ENCODE measurements at regions not wholly inside any gene's neighbourhood (a gene's known extent, or its start where the extent isn't known, plus 50 kb on each side); places are given as distances from the start of the nearest gene placed in this dataset.

GRCh38 chr1:29634746-29635335 is 398.5 kb downstream of the PTPRU start:
- intact Hi-C loops (cut with DNase I), result no loop called here
- ATAC-seq (no peak), DNase-seq (ENCODE audit: missing footprints) (no peak)

- DNase-seq (ENCODE audit: missing footprints) (no peak), ATAC-seq (no peak)
- intact Hi-C loops (cut with DNase I), result no loop called here
Measured at GRCh38 chr1:29634324-29634723, 398.0 kb downstream of the PTPRU start.

GRCh38 chr1:29633771-29634170 is 397.4 kb downstream of the PTPRU start:
- no peak for DNase-seq (ENCODE audit: missing footprints)
- intact Hi-C loops (cut with DNase I), result no loop called here
- no peak for ATAC-seq

GRCh38 chr1:29632806-29633615 is 396.7 kb downstream of the PTPRU start:
- ATAC-seq, result no peak
- DNase-seq (ENCODE audit: missing footprints), result no peak
- intact Hi-C loops (cut with DNase I), result no loop called here

DNA sequence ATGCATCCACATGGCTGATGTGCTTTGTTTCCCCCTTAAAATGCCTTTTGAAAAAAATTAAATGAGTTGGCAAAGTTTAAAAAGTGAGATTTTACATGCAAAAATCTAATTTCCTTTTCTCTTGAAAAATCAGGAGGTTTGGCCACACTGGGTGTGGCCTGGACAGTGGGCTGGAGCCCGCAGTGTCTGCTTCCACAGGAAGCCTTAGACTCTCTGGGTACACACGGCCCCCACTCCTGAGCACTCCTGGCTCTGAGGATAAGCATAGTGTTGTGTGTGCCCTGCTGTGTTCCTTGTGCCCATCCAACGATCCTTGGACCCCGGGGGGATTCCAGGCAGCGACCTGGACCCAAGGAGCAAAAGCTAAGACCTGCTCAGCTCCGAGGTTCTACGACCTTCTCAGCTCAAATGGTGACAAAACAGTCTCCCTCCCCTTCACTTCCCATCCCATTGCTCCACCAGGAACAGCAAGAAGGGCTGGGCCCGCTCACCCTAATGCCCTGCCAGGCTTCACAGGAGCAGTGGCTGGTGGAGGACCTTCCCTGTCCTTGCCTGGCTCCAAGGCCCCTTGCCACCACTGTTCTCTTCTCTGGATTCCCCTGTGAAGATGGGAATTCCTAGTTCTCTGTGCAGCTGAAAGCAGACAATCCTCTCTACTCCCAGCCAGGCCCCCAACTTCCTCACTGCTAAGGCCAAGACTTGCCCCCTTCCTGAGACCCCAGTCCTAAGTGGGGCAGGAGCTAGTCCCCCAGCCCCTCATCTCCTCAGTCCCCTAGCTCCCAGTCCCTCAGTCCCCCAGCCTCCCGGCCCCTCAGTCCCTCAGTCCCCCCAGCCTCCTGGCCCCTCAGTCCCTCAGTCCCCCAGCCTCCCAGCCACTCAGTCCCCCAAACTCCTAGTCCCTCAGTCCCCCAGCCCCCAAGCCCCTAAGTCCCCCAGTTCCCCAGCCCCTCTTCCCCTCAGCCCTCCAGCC is 395.8 kb downstream of the PTPRU start:
- ATAC-seq, result no peak
- DNase-seq (ENCODE audit: missing footprints), result no peak
- intact Hi-C loops (cut with DNase I), result no loop called here

GRCh38 chr1:29631361-29631760 is 395.0 kb downstream of the PTPRU start:
- ATAC-seq, result no peak
- DNase-seq (ENCODE audit: missing footprints), result no peak
- intact Hi-C loops (cut with DNase I), result no loop called here

DNA sequence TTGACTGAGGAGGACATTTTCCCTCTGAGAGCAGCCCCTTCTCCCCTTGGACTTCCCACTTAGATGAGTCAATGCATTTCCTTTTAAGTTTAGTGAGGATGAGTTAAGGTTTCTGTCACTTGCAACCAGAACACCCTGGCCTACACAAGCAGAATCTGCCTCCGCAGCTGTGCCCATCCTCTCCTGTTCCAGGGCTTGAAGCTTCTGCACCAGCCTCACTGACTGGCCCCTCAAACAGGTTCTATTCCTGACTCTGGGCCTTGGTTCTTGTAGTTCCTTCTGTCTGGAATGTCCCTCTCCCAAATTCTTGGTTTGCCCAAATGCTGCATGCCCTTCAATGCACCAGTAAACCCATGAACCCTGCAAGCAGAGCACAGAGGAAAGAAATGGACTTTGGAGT is 394.4 kb downstream of the PTPRU start:
- no peak for ATAC-seq
- intact Hi-C loops (cut with DNase I), result no loop called here
- no peak for DNase-seq (ENCODE audit: missing footprints)

DNA sequence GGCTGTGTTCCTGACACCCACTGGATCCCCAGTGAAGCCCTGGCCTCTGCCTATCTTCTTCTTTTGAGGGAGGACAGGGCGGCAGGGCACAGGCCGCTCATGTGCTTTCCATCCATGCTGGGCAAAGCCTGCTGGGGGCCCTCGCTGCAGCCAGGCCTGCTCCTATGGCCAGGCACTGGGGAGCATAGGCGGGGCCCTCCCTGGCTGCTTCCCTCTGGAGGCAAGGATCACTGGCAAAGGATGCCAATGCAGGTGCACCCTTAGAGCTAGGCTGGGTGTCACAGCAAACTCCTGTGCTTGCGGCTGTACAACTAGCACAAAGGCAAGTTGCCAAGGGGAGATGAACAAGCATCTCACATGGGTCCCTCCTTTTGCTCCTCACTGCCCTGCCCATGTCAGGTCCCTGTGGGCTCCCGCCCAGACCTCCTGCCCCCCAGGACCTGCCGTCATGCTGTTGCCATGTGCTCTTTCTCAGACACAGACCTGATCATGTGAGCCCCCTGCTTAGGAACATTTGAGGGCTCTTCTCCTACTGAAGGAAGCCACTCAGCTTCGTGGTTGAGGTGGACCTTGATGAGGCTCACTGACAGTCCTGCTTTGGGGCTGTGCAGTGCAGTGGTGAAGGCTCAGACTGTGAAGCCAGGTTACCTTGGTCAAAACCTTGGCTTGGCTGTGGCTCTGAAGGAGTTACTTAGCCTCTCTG is 393.6 kb downstream of the PTPRU start:
- no peak for ATAC-seq
- DNase-seq (ENCODE audit: missing footprints), result no peak
- intact Hi-C loops (cut with DNase I), result no loop called here

DNA sequence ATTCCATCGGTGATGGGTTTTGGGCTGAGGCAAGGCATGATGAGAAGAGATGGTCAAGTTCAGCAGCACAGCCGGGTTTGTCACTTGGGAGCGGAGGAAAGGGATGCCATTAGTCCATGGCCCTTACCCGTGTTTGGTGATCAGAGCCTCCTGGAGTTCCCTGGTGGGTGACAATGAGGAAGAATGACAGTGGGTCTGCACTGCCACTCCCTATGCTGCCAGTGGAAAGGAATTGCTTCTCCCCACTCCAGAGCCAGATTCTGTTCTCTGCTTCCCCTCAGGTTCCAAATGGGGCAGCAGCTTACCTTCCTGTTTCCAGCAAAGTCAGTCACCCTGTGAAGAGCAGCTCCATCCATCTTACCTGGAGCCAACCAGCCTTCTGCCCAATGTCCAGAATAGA is 393.1 kb downstream of the PTPRU start:
- intact Hi-C loops (cut with DNase I), result no loop called here
- DNase-seq (ENCODE audit: missing footprints) (no peak), ATAC-seq (no peak)

- ATAC-seq (no peak), DNase-seq (ENCODE audit: missing footprints) (no peak)
- intact Hi-C loops (cut with DNase I), result no loop called here
Measured at GRCh38 chr1:29628190-29628589, 391.9 kb downstream of the PTPRU start.

- intact Hi-C loops (cut with DNase I), result no loop called here
- no peak for ATAC-seq
- DNase-seq (ENCODE audit: missing footprints), result no peak
Measured at GRCh38 chr1:29626726-29627125, 390.4 kb downstream of the PTPRU start.

GRCh38 chr1:29626066-29626465 is 389.7 kb downstream of the PTPRU start:
- intact Hi-C loops (cut with DNase I), result no loop called here
- no peak for DNase-seq (ENCODE audit: missing footprints)
- ATAC-seq, result no peak

- DNase-seq (ENCODE audit: missing footprints) (no peak), ATAC-seq (no peak)
- intact Hi-C loops (cut with DNase I), result no loop called here
Measured at GRCh38 chr1:29625084-29625420, 388.7 kb downstream of the PTPRU start.

DNA sequence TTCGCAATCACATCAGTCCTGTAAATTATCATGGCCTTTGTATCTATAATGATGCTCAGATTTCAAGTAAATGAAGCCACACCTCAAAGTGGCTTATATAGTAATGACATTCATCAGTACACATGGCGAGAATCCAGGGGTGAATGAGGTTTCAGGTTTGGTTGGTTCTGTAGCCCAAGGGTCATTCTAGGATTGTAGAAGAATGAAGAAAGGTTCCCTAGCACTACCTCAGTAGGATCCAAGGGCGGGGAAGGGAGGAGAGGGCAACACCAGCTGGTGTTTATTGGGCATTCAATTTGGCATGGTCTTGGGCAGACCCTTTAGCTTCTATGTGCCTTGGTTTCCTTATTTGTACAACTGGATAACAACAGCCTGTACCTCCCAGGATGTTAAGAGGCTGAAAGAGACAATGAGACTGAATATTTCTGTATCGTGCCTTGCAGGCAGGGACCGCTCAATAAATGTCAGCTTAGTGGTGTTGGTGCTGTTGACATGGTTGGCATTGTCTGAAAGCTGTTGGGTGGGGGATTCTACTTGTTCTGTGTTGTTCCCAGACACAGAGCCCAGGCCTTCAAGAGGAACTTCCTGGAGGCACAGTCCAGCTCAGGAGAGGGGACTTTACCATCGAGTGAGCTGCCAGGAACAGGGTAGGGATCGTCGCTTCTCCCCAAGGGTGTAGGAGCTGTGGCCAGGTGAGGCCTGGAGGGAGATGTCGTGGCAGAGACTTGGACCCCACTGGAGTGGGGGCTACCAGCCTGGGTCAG is 388.2 kb downstream of the PTPRU start:
- no peak for ATAC-seq
- DNase-seq (ENCODE audit: missing footprints), result no peak
- intact Hi-C loops (cut with DNase I), result no loop called here

DNA sequence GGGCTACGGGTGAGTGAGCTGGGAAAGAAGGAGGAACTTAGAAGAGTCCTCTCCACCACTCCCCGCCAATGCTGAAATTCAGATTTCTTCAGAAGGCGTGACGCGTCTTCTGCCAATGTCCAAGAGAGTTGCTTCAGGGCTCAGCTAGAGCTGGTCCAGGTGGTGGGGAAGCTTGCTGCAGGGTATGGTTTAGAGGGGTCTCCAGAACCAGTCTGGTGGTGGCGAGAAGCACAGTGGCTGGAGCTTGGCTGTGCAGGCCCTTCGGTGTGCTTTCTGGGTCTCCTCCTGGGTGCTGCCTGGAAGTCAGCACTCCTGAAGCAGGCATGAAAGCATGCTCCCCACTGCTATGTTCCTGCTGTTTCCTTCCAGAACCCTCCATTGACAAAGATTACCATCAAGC is 387.2 kb downstream of the PTPRU start:
- ATAC-seq (no peak), DNase-seq (ENCODE audit: missing footprints) (no peak)
- intact Hi-C loops (cut with DNase I), result no loop called here

DNA sequence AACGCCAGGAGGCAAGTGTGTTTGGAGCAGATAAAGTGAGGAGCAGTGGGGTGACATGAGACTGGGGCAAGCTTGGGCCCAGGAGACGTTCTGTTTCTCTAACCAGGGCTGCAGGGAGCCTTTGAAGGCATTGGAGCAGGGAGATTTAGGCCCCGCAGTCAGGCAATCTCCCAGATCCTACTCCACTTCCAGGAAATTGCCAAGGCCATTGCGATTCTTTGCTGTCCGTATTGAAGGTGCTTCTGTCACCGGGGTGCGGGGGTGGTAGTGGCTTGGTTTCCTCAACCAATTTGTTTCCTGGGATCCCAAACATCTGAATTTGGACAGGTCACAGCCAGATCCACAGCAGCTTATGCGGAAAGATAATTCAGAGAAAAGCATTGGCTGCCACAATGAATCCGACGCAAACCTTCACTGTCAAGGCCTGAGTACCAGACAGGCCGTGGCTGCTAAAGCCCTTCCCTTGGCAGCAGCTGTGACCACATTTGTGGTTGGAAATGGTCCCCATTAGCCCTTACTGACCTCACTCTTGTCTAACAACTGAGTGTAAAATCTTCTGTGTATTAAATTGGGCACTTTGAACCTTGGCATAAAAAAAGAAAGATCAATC is 385.6 kb downstream of the PTPRU start:
- intact Hi-C loops (cut with DNase I), result no loop called here
- ATAC-seq, result no peak
- no peak for DNase-seq (ENCODE audit: missing footprints)

GRCh38 chr1:29620631-29621030 is 384.3 kb downstream of the PTPRU start:
- DNase-seq (ENCODE audit: missing footprints) (no peak), ATAC-seq (no peak)
- intact Hi-C loops (cut with DNase I), result no loop called here

- intact Hi-C loops (cut with DNase I), result no loop called here
- no peak for DNase-seq (ENCODE audit: missing footprints)
- ATAC-seq, result no peak
Measured at GRCh38 chr1:29607236-29607635, 370.9 kb downstream of the PTPRU start.
